ENCODE measurements at regions not wholly inside any gene's neighbourhood (a gene's known extent, or its start where the extent isn't known, plus 50 kb on each side); places are given as distances from the start of the nearest gene placed in this dataset.

DNA sequence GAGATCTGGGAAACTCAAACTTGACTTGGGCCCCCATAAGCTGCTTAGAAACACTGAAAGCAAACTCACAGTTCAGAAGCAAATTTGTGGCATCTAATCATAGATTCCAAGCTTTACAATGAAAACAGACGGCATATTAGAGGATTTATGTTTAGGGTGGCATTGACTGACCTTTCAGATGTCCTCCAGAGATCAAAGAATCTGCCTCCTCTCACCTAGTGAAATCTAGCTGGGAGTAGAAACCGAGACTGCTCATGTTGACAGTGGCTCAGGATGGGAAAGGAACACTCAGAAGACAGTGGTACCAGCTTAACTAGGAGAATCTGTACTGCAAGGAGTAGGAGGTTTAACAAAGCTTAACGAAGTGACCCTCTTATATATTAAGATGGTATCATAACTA lies 345.0 kb downstream of the GXYLT1 start:
- Histone ChIP-seq H3K4me2 (ENCODE audit: low read length) (no peak overlapping the region), H3K36me3 (ENCODE audit: insufficient read depth, low read length) (no peaks in the 10 kb centered on the region), H3K9me3 (replicated peaks; ENCODE audit: low read length) (no peaks in the 10 kb centered on the region), H3K27me3 (ENCODE audit: control insufficient read depth, insufficient read depth, low read length) (no peaks in the 10 kb centered on the region), H3K4me3 (ENCODE audit: low read length) (no peak overlapping the region), H3K4me1 (ENCODE audit: control insufficient read depth, insufficient read depth, low read length) (no peaks in the 10 kb centered on the region), H3K9ac (ENCODE audit: low read depth, low read length) (no peak overlapping the region)

DNA sequence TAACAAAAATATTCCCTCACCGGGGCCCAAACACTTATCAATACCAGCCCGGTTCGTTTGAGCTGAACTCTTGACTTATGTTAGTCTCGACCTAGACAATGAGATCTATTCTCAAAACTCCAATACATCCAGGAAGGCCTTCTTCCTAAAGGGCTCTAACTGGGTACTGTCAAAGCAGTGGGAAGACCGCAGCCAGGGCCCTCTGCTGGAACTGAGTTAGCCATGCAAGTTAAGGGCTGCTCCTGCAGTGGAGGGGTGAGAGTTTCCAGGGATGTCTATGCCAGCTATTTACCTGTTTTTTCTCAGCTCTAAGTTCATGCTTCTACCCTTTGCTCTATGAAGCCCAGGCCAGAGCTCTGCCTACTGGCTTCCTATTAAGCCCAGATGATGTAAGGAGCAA lies 348.8 kb downstream of the GXYLT1 start:
- no peaks in the 10 kb centered on the region for H3K36me3 ChIP-seq (ENCODE audit: insufficient read depth, low read length)
- no peaks in the 10 kb centered on the region for H3K4me1 ChIP-seq (ENCODE audit: control insufficient read depth, insufficient read depth, low read length)
- H3K9ac ChIP-seq (ENCODE audit: low read depth, low read length): no peak overlapping the region
- no peaks in the 10 kb centered on the region for H3K27me3 ChIP-seq (ENCODE audit: control insufficient read depth, insufficient read depth, low read length)
- no peak overlapping the region for H3K4me2 ChIP-seq (ENCODE audit: low read length)
- H3K9me3 ChIP-seq (replicated peaks; ENCODE audit: low read length): no peaks in the 10 kb centered on the region
- no peak overlapping the region for H3K4me3 ChIP-seq (ENCODE audit: low read length)

- peak overlapping the region; percentile 44 for H3K4me2 ChIP-seq (ENCODE audit: low read length)
These were observed 349.5 kb downstream of the GXYLT1 start for GRCh38 chr12:41795051-41795600.

DNA sequence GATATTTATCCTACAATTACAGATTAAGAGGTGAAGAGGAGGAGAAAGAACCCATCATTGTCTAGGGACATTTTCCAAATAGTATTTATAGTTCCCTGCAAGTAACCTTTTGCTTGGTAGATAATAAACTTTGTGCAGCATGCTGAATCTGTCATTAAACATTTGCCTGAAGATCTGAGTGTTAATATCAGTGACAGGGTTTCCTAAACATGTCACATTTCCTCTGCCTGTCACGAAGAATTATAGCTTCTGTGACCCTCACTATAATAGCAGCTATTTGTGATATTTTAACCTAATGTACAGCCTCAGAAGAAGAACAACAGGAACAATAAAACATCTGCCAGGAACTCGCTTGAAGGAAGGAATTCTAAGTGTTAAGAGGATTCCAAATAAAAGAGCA lies 350.3 kb downstream of the GXYLT1 start:
- no peak overlapping the region for H3K4me3 ChIP-seq (ENCODE audit: low read length)
- H3K36me3 ChIP-seq (ENCODE audit: insufficient read depth, low read length): no peaks in the 10 kb centered on the region
- H3K9ac ChIP-seq (ENCODE audit: low read depth, low read length): no peak overlapping the region
- H3K9me3 ChIP-seq (replicated peaks; ENCODE audit: low read length): no peaks in the 10 kb centered on the region
- no peaks in the 10 kb centered on the region for H3K4me1 ChIP-seq (ENCODE audit: control insufficient read depth, insufficient read depth, low read length)
- H3K27me3 ChIP-seq (ENCODE audit: control insufficient read depth, insufficient read depth, low read length): no peaks in the 10 kb centered on the region
- no peak overlapping the region for H3K4me2 ChIP-seq (ENCODE audit: low read length)

More at GRCh38 chr12:41795051-41795600, 349.5 kb downstream of the GXYLT1 start:
- no peaks in the 10 kb centered on the region for H3K4me1 ChIP-seq (ENCODE audit: control insufficient read depth, insufficient read depth, low read length)
- no peaks in the 10 kb centered on the region for H3K27me3 ChIP-seq (ENCODE audit: control insufficient read depth, insufficient read depth, low read length)
- no peaks in the 10 kb centered on the region for H3K9me3 ChIP-seq (replicated peaks; ENCODE audit: low read length)
- no peak overlapping the region for H3K4me3 ChIP-seq (ENCODE audit: low read length)
- H3K9ac ChIP-seq (ENCODE audit: low read depth, low read length): no peak overlapping the region
- no peaks in the 10 kb centered on the region for H3K36me3 ChIP-seq (ENCODE audit: insufficient read depth, low read length)

DNA sequence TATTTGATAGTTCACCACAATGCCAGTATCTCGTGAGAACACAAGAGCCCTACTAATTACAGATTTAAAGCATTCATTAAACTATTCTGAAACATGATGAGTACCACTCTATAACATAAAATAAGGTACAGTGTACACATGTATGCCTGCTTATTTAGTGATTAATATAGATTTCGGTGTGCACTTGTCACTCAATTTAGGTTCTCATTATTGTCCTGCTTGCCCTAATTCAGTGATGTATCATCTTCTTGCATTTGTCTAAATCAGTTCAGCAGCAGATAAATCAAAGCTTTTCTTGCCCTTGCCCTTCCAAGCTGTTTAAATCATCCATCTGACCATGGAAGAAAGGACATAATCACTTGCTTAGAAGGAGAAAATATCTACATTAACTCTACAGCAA lies 359.7 kb downstream of the GXYLT1 start:
- no peaks in the 10 kb centered on the region for H3K27me3 ChIP-seq (ENCODE audit: control insufficient read depth, insufficient read depth, low read length)
- no peaks in the 10 kb centered on the region for H3K4me1 ChIP-seq (ENCODE audit: control insufficient read depth, insufficient read depth, low read length)
- no peak overlapping the region for H3K4me3 ChIP-seq (ENCODE audit: low read length)
- no peak overlapping the region for H3K4me2 ChIP-seq (ENCODE audit: low read length)
- no peak overlapping the region for H3K9ac ChIP-seq (ENCODE audit: low read depth, low read length)
- no peaks in the 10 kb centered on the region for H3K9me3 ChIP-seq (replicated peaks; ENCODE audit: low read length)
- H3K36me3 ChIP-seq (ENCODE audit: insufficient read depth, low read length): no peaks in the 10 kb centered on the region

DNA sequence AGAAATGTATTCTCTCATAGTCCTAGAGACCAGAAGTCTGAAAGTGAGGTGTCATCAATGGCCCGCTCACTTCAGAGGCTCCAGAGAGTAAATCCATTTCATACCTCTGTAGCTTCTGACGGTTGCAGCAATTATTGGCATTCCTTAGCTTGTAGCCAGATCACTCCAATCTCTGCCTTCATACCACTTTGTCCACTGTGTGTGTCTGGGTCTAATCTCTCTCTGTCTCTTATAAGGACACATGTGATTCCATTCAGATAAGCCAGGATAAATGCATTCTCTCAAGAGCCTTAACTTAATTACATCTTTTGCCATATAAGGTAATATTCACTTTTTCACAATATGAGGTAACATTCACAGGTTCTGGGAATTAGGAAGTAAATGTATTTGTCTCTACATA lies 365.7 kb downstream of the GXYLT1 start:
- Histone ChIP-seq H3K4me2 (ENCODE audit: low read length) (no peak overlapping the region), H3K27me3 (ENCODE audit: control insufficient read depth, insufficient read depth, low read length) (no peaks in the 10 kb centered on the region), H3K9me3 (replicated peaks; ENCODE audit: low read length) (no peaks in the 10 kb centered on the region), H3K9ac (ENCODE audit: low read depth, low read length) (no peak overlapping the region), H3K4me3 (ENCODE audit: low read length) (no peak overlapping the region), H3K36me3 (ENCODE audit: insufficient read depth, low read length) (no peaks in the 10 kb centered on the region), H3K4me1 (ENCODE audit: control insufficient read depth, insufficient read depth, low read length) (no peaks in the 10 kb centered on the region)

GRCh38 chr12:41777064-41777790 lies 367.4 kb downstream of the GXYLT1 start:
- Histone ChIP-seq H3K9me3 (replicated peaks; ENCODE audit: low read length) (no peaks in the 10 kb centered on the region), H3K4me3 (ENCODE audit: low read length) (no peak overlapping the region), H3K4me2 (ENCODE audit: low read length) (no peak overlapping the region), H3K36me3 (ENCODE audit: insufficient read depth, low read length) (no peaks in the 10 kb centered on the region), H3K4me1 (ENCODE audit: control insufficient read depth, insufficient read depth, low read length) (no peaks in the 10 kb centered on the region), H3K9ac (ENCODE audit: low read depth, low read length) (no peak overlapping the region), H3K27me3 (ENCODE audit: control insufficient read depth, insufficient read depth, low read length) (no peaks in the 10 kb centered on the region)

DNA sequence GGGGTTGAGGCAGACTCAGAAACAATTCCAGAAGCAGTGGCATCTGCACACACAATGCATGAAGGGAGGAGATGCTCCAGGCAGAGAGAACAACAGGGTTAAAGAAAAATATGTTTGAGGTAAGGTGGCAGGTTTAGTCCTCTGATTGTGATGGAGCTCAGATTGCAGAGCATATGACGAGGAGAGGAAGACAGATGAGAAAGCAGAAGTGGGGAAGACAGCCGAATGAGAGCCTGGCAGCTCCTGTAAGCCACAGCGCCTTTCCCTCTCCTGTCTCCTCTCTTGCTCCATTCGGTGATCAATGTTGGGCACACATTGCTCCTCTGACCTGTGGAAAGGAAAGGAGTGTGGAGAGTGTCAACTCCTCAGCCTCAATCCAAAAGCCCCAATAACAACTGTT lies 372.2 kb downstream of the GXYLT1 start:
- Histone ChIP-seq H3K9me3 (replicated peaks; ENCODE audit: low read length) (no peaks in the 10 kb centered on the region), H3K9ac (ENCODE audit: low read depth, low read length) (no peak overlapping the region), H3K4me3 (ENCODE audit: low read length) (no peak overlapping the region), H3K27me3 (ENCODE audit: control insufficient read depth, insufficient read depth, low read length) (no peaks in the 10 kb centered on the region), H3K4me2 (ENCODE audit: low read length) (no peak overlapping the region), H3K4me1 (ENCODE audit: control insufficient read depth, insufficient read depth, low read length) (no peaks in the 10 kb centered on the region), H3K36me3 (ENCODE audit: insufficient read depth, low read length) (no peaks in the 10 kb centered on the region)

DNA sequence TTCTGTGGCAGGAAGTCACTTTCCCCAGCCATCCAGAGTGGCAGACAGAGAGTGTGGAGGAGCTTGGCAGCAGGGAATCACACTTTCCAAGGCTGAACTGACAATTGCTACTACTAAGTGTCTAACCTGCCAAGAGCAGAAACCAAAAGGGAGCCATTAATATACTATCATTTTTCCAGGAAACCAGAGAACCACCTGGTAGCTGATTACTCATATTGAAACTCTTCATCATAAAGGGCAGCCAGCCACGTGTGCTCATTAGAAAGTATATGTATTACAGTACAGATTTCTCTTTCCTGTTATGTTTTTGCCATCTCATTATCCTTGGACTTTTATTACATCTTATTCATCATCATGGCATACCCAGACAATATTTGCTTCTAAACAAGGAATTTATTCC lies 374.9 kb downstream of the GXYLT1 start:
- no peaks in the 10 kb centered on the region for H3K4me1 ChIP-seq (ENCODE audit: control insufficient read depth, insufficient read depth, low read length)
- H3K36me3 ChIP-seq (ENCODE audit: insufficient read depth, low read length): no peaks in the 10 kb centered on the region
- H3K9ac ChIP-seq (ENCODE audit: low read depth, low read length): no peak overlapping the region
- H3K27me3 ChIP-seq (ENCODE audit: control insufficient read depth, insufficient read depth, low read length): no peaks in the 10 kb centered on the region
- H3K4me2 ChIP-seq (ENCODE audit: low read length): no peak overlapping the region
- H3K4me3 ChIP-seq (ENCODE audit: low read length): no peak overlapping the region
- no peaks in the 10 kb centered on the region for H3K9me3 ChIP-seq (replicated peaks; ENCODE audit: low read length)

DNA sequence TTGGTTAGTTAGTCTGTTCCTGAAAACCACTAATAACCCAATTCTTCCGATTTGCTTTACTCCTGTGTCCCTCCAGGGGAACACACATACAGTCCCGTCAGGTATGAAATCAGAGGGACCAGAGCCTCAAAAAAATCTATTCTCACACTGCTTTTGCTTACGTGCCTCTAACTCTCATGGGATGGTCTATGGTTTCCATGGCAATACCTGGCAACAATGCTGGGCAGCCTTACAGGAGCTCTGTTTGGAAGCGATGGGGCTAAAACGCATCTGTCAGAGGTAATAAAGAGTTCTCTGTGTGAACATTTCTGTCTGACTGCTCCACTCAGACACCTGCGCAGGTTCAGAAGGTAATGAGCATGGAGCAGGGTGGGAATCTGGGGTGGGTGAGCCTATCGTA lies 376.2 kb downstream of the GXYLT1 start:
- Histone ChIP-seq H3K4me1 (ENCODE audit: control insufficient read depth, insufficient read depth, low read length) (no peaks in the 10 kb centered on the region), H3K9me3 (replicated peaks; ENCODE audit: low read length) (no peaks in the 10 kb centered on the region), H3K27me3 (ENCODE audit: control insufficient read depth, insufficient read depth, low read length) (no peaks in the 10 kb centered on the region), H3K9ac (ENCODE audit: low read depth, low read length) (no peak overlapping the region), H3K4me3 (ENCODE audit: low read length) (no peak overlapping the region), H3K4me2 (ENCODE audit: low read length) (no peak overlapping the region), H3K36me3 (ENCODE audit: insufficient read depth, low read length) (no peaks in the 10 kb centered on the region)

DNA sequence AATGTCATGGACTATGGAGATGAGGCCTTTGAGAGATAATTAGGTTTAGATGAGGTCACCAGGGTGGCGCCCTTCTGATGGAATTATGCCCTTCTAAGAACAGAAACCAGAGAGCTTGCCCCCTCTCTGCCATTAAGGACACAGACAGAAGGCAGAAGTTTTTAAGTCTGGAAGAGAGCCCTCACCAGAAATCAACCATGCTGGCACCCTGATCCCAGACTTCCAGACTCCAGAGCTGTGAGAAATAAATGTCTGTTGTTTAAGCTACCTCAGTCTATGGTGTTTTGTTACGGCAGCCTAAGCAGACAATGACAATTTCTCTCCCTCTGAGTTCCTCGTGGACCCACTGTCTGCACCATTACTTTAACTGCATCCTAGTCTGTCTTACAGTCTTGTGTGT lies 382.0 kb downstream of the GXYLT1 start:
- no peaks in the 10 kb centered on the region for H3K9me3 ChIP-seq (replicated peaks; ENCODE audit: low read length)
- H3K4me3 ChIP-seq (ENCODE audit: low read length): no peak overlapping the region
- H3K4me1 ChIP-seq (ENCODE audit: control insufficient read depth, insufficient read depth, low read length): no peaks in the 10 kb centered on the region
- H3K27me3 ChIP-seq (ENCODE audit: control insufficient read depth, insufficient read depth, low read length): no peaks in the 10 kb centered on the region
- no peak overlapping the region for H3K9ac ChIP-seq (ENCODE audit: low read depth, low read length)
- no peaks in the 10 kb centered on the region for H3K36me3 ChIP-seq (ENCODE audit: insufficient read depth, low read length)
- H3K4me2 ChIP-seq (ENCODE audit: low read length): no peak overlapping the region

GRCh38 chr12:41745593-41745992 lies 399.1 kb downstream of the GXYLT1 start:
- H3K9me3 ChIP-seq (replicated peaks; ENCODE audit: low read length): no peaks in the 10 kb centered on the region
- H3K36me3 ChIP-seq (ENCODE audit: insufficient read depth, low read length): no peaks in the 10 kb centered on the region
- no peaks in the 10 kb centered on the region for H3K27me3 ChIP-seq (ENCODE audit: control insufficient read depth, insufficient read depth, low read length)
- no peak overlapping the region for H3K4me3 ChIP-seq (ENCODE audit: low read length)
- H3K4me1 ChIP-seq (ENCODE audit: control insufficient read depth, insufficient read depth, low read length): no peaks in the 10 kb centered on the region
- H3K9ac ChIP-seq (ENCODE audit: low read depth, low read length): no peak overlapping the region
- no peak overlapping the region for H3K4me2 ChIP-seq (ENCODE audit: low read length)

Measured in skeletal muscle satellite cell (primary cell).